Glomerular visceral epithelial cell (primary cell): ENCODE measurements at regions not wholly inside any gene's neighbourhood (a gene's known extent, or its start where the extent isn't known, plus 50 kb on each side); places are given as distances from the start of the nearest gene placed in this dataset.

Source experiments
- DNase-seq: peaks from one replicate; pipeline ENCODE4 v3.0.0-alpha.2; 2016; ENCODE audit errors: extremely low spot score

- DNase-seq = no peak
Measured at GRCh38 chr3:148020861-148021260, 611.7 kb downstream of the ZIC1 start.

- no peak for DNase-seq
Measured at GRCh38 chr3:148021381-148021780, 612.2 kb downstream of the ZIC1 start.

- DNase-seq = no peak
Measured at GRCh38 chr3:148023994-148024393, 614.8 kb downstream of the ZIC1 start.

- no peak for DNase-seq
Measured at GRCh38 chr3:148026009-148026588, 616.9 kb downstream of the ZIC1 start.

GRCh38 chr3:148030975-148031374 is 621.8 kb downstream of the ZIC1 start:
- no peak for DNase-seq

GRCh38 chr3:148034353-148034752 is 625.2 kb downstream of the ZIC1 start:
- no peak for DNase-seq

GRCh38 chr3:148036331-148036876 is 627.2 kb downstream of the ZIC1 start:
- DNase-seq = peak; percentile 50

- no peak for DNase-seq
Measured at GRCh38 chr3:148042663-148043445, 633.7 kb downstream of the ZIC1 start.

- no peak for DNase-seq
Measured at GRCh38 chr3:148044151-148044550, 635.0 kb downstream of the ZIC1 start.

- DNase-seq = no peak
Measured at GRCh38 chr3:148054999-148055398, 642.7 kb upstream of the AGTR1 start.

GRCh38 chr3:148062590-148062989 is 635.1 kb upstream of the AGTR1 start:
- DNase-seq = no peak

GRCh38 chr3:148066802-148067201 is 630.9 kb upstream of the AGTR1 start:
- DNase-seq = no peak

- no peak for DNase-seq
Measured at GRCh38 chr3:148068466-148068865, 629.2 kb upstream of the AGTR1 start.

GRCh38 chr3:148070041-148070440 is 627.7 kb upstream of the AGTR1 start:
- no peak for DNase-seq

GRCh38 chr3:148073721-148074456 is 623.8 kb upstream of the AGTR1 start:
- DNase-seq = no peak

- DNase-seq = peak; percentile 7
Measured at GRCh38 chr3:148074946-148075345, 622.8 kb upstream of the AGTR1 start.

- peak; percentile 50 for DNase-seq
Measured at GRCh38 chr3:148075771-148076716, 621.7 kb upstream of the AGTR1 start.

GRCh38 chr3:148077318-148077923 is 620.3 kb upstream of the AGTR1 start:
- no peak for DNase-seq

GRCh38 chr3:148077965-148078364 is 619.7 kb upstream of the AGTR1 start:
- DNase-seq = no peak

GRCh38 chr3:148078658-148079057 is 619.0 kb upstream of the AGTR1 start:
- DNase-seq = no peak

- no peak for DNase-seq
Measured at GRCh38 chr3:148079370-148079769, 618.3 kb upstream of the AGTR1 start.
